NCI-H460 (cell line): ENCODE measurements at regions not wholly inside any gene's neighbourhood (a gene's known extent, or its start where the extent isn't known, plus 50 kb on each side); places are given as distances from the start of the nearest gene placed in this dataset.

Experiments
- DNase-seq: peaks from one replicate; pipeline ENCODE4 v3.0.0-alpha.2; 2016; ENCODE audit warnings: low read depth; ENCODE audit errors: extremely low read depth

DNA sequence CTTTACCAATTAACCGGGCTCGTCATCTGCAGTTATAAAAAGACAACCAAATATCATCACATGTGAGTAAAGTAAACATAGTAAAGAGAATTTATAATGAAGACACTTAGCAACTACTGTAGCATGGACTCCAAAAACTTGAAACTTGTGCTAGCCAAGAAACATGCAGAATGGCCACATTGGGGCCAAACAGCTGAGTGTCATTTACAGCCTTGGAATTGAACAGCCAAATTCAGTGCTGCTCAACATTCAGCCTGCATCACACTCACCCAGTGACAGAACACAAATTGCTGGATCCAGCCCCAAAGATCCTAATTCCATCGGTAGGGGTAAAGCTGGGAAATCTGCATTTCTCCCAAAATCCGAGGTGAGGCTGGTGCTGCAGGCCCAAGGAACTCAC, 224.8 kb upstream of the GYPC start:
- DNase-seq: no peak

GRCh38 chr2:126436411-126436810, 219.5 kb upstream of the GYPC start:
- DNase-seq: no peak

DNA sequence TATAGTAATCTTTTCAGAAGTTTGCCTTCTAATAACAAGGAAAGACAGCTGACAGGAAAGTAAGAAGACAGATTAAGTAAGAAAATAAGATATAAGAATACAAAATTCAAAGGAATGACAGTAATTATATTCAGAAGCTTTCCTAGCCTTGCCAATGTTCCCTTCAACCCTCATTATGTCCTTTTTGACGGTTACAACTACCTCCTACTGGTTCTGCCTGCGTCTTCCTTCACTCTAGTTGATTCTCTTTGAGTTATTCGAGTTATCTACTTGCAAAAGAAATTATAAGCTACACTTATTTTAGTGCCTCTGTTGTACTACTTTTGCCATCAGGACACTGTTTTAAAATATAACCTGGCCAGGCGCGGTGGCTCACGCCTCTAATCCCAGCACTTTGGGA, 218.9 kb upstream of the GYPC start:
- DNase-seq: no peak

DNA sequence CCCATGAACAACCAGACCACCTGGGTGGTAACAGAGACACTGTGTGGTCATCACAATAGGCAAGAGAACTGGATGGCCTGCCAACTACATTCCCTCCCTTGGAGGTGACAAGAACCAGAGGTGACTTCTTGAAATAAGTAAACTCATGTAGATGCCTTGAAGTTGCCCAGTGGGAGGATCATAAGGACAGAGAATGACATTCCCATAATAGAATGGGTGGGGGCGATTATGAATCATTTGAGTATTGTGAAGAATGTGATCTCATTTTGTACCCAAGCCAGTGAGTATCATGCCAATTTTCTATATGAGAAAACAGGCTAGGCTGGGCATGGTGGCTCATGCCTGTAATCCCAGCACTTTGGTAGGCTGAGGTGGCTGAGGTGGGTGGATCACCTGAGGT, 211.4 kb upstream of the GYPC start:
- no peak for DNase-seq

DNA sequence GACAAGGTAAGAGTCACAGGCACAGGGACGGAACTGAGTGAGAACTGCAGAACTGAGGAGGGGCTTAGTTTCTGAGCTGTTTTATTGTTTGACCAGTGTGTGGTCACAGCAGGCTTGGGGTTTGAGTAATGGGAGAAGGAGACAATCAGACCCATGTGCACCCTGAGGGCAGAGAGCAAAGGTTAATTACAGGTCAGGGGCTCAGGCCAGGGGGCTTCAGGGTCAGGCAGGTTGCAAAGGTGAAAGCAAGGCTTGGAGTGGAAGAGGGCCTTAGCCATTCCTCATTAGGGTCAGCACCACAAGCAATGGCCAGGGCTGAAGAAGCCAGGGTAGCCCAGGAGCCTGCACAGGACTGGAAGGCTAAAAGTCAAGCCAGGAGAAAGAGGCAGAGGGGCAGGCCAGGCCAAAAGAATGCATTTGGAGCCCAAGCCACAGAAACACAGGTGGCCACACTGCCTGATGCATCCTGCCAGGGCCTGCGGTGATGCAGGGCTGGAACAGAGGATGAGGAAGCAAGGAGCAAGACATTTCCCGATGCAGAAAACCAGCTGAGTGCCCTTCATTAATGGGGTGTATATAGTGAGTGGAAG, 209.8 kb upstream of the GYPC start:
- DNase-seq: no peak

DNA sequence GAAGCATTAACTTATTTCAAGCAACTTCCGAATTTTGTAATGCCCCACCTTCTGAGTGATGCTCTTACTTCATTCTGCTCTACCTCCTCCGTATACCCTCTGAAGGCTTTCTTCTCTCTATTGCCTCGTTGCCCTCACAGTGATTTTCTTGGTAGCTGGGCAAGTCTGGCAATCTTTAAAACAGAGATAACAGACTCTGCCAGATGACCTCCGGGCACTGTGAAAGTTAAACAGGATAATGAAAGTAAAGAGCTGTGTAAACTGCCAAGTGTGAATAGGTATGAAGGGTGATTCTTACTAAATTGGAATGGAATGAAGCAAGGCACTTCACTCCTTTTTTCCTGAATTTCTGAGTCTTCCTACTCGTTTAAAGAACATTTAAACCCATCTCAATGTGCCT, 207.3 kb upstream of the GYPC start:
- DNase-seq: no peak

DNA sequence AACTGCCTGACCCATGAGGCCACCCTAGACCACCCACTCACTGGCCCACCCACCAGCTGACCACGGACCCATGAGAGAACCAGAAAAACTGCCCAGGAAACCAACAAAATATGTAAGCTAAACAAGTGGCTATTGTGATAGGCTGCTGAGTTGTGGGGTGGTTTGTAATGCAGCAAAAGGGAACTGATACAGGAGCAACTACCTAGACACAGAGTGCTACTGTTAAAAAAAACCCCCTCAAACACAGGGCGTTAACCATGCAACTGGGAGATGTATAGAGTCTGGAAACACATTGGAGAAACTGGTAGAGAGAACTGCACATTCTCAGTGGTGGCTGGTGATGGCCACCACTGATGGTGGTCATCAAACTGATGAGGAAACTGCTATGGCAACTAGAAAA, 206.3 kb upstream of the GYPC start:
- DNase-seq: no peak

- no peak for DNase-seq
These were observed 191.9 kb upstream of the GYPC start for GRCh38 chr2:126463892-126464674.

- DNase-seq: no peak
These were observed 188.4 kb upstream of the GYPC start for GRCh38 chr2:126467367-126468054.

DNA sequence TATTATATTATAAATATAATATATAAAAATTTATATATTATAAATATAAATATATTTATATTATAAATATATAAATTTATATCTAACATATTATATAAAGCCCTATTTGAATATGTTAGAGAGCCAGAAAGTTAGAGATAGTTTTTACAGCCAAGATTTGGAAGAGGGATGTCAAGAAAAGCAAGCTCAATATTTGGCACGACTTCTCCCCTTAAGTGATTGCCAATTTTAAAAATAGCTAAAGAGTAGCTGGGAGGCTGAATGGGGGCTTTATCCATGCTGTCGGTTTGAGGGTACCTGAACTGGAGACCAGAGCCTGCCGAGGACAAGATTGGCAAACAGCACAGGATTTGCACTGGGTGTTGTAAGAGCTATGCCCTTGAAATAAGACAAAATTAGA, 180.9 kb upstream of the GYPC start:
- DNase-seq: no peak

- DNase-seq: no peak
These were observed 179.3 kb upstream of the GYPC start for GRCh38 chr2:126476691-126477090.

DNA sequence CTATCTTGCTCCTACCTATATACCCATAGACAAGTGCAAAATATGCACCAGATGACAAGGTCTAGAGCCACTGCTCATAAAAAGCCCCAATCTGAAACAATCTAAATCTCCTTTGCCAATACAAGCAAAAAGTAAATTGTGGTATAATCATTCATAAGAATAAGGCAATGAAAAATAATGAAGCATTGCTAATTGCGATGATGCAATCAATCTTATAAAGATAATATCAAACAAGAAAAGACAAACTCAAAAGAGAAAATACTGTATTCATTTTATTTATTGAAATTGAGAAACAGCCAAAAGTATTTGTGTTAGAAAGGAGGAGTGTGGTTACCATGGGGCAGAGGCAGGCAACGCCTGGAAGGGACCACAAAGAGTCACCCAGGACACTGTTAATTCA, 175.9 kb upstream of the GYPC start:
- DNase-seq: no peak

GRCh38 chr2:126482582-126483464, 173.1 kb upstream of the GYPC start:
- DNase-seq: no peak

DNA sequence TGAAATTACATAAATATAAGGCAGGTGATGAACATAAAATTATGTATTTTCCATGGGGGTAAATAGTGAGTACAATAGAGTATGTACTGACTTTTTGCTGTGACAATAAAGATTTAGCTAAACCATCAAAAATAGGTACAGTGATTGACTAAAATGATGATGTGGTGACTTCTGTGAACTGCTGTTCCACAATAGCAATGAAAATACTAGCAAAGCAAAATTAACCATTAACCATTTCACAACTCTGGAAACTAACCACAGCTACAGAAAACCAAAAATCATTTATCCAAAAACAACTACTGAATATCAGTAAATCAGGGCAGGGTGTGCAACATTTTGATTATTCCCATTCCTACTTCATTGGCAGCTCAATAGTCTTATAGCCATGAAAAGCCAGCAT, 161.4 kb upstream of the GYPC start:
- DNase-seq: no peak

DNA sequence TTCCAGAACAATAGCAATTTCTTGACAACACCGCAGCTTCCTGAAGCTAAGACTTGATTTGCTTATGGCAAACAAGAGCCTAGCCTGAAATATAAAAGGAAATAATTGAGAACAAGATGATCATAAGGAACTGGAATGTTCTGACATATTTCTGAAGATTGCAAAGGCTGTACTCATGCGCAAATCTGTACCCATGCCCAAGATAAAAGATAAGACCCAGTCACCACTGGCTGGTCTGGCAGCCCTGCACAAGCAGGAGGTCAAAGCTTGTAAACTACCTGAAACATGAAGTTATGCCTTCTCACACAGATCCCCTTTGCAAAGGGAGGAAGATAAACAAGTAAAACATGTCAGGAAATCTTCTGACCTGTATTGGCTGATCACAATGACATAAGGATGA, 160.8 kb upstream of the GYPC start:
- no peak for DNase-seq

DNA sequence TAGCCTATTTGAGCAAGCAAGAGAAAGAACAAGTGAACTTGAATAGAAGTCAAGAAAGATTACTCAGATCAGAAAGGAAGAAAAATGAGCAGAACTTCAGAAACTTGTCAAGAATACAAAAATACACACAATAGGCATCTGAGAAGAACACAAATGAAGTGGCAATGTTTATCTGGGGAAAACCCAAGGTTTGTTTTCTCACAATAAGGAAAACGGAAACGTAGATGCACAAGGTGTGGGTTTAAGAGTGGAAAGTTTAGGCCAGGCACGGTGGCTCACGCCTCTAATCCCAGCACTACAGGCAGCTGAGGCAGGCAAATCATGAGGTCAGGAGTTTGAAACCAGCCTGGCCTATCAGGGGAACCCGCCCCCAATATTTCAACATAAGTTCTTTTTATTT, 159.5 kb upstream of the GYPC start:
- DNase-seq: no peak

GRCh38 chr2:126503476-126503875, 152.5 kb upstream of the GYPC start:
- DNase-seq: no peak

DNA sequence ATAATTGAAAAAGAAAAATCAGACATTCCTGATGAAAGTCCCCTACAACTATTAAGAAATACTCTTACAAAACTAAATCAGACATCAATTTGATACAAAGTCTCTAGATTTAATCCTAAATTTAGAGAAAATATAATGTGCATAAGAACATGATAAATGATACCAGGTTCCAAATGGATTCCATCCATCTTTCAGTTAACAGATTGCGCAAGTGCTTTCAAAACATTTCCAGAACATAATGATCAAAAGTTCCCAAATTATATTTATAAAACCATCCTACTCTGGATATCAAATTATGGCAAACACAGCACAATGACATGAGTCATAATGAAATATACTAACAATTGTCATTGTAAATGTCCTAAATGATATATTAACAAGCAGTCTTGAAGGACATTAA, 151.0 kb upstream of the GYPC start:
- DNase-seq: no peak

DNA sequence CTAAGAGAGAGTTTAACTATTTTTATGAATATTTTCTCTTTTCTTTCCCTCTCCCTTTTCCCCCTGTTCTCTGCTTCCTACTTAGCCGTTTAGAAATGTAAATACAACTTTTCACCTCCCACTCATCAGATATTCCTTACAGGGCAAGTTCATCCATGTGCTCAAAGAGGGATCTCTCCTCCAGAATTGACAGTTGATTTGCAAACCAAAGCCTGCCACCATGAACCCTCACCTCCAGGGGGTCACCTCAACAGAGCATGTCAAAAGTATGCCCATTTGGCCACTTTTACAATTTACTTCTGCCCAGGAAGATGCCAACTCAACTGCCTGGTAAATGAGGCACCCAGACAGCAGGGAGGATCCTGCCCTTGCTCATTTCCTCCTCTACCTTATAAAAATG, 149.2 kb upstream of the GYPC start:
- no peak for DNase-seq

DNA sequence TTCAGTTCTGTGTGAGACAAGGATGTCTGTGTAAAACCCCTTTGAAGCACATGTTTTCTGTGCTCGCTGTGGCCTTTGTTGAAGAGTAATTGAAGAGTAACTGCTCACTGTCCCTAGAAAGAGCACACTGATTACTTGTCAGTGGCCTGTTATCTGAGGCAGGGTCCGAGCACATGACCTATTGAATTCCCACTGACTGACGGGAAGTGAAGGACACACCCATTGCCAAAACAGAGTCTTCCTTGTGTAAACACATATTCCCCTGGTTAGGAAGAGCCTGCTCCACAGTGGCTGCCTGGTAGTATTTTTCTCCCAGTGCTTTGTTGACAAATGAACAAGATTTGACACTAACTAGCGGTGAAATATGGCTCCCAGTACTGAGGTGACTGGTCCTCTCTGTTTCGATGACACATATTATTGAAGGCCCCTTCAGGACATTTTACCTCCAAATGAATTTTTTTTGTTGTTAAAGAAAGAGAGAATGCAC, 148.5 kb upstream of the GYPC start:
- no peak for DNase-seq

- no peak for DNase-seq
These were observed 145.6 kb upstream of the GYPC start for GRCh38 chr2:126510356-126510755.
